Stromal cell of bone marrow (primary cell): ENCODE measurements at regions not wholly inside any gene's neighbourhood (a gene's known extent, or its start where the extent isn't known, plus 50 kb on each side); places are given as distances from the start of the nearest gene placed in this dataset.
"Not testable (repeated sequence)": the region's sequence is repeated elsewhere in the genome, so short reads cannot be mapped to it uniquely, and the experiment has no call there.

Experiments used
- DNase-seq: peaks from one replicate; pipeline ENCODE4 v3.0.0-alpha.2; 2012; ENCODE audit warnings: low read depth

DNA sequence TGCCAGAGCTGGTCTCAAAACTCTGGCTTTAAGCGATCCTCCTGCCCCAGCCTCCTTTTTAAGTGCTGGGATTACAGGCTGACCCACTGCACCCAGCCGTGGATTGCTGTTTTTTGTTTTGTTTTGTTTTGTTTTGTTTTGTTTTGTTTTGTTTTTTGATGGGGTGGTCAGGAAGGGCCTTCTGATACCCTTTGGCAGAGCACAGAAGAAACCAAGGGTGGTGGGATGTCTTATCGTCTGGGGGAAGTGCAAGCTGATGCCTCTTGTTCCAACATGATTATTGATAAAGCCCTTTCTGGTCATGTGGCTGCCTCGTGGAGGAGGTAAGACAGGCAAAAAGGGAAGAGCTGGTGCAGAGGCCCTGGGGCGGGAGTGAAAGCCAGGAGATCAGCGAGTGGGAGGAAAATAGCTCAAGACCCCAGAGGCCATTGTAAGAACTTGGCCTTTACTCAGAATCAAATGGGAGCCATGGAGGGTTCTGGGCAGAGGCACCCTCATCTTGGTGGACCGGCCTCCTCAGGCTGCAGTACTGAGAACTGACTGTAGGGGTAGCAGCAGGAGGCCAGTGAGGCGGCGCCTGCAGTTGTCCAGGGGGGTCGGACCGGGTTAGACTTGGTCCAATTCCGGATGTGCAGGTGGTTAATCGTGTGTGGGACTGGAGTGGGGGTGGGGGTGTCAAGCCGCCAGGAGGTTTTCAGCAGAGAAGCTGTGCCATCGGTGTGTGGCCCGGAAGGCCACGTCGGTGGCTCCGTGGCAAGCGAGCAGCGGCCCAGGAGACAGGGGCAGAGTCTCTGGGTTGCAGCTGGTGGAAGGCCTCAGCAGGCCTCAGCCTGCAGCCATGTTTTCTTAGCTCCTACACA, 84.4 kb upstream of the GSE1 start:
- DNase-seq: no peak

DNA sequence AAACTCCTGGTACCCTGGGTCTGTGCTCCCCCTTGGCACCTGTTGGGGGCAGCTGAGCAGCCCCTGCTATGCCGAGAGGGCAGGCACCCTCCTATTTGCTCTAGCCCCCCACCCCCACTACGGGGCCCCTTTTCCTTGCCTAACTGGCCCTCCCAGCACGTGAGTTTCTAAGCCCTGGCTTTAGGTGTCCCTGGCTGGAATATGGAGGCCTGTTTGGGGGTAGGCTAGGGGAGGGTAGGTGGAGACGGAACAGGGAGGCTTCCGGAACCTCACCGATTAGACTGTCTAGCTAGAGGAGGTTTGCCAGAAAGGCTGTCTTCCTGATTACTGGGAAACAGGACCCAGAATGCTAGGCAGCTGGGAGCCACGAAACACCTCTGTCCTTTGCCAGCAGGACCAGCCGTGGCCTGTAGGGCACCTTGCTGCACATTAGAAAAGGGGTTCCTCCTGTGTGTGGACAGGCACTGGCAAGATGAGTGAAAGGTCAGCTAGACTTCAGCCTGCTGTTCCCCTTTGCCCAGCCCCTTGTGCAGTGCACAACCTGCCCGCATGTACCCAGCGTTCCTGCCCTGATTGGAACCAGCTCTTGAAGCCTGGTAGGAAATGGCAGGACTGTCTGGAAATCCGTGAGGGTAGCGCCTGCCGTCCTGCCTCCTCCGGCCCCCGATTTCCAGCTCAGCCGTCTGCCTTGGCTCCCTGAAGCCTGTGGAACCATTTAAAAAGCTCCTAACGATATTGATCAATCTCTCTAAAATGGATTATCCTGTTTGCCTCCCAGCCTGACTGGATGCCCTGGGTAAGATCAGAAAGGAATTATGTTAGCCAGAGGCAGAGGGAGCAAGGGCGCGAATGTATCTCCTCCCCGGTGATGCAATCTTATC, 83.4 kb upstream of the GSE1 start:
- DNase-seq: no peak

DNA sequence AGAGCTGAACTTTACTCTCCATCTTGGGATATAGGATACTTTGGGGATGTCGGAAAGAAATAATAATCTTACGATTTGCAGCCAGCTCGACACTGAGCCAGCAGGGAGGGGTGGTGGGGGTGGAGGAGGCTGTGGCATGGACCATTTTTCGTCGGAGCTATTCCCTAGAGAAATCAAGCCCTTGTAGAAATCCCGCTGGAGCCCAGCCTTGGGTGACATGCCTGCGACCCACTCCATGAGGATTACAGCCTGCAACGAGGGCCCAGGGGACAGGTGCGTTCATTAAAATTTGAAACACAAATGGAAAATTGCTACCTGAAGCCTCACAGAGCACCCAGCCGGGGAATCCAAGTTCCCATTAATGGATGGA, 82.8 kb upstream of the GSE1 start:
- no peak for DNase-seq

DNA sequence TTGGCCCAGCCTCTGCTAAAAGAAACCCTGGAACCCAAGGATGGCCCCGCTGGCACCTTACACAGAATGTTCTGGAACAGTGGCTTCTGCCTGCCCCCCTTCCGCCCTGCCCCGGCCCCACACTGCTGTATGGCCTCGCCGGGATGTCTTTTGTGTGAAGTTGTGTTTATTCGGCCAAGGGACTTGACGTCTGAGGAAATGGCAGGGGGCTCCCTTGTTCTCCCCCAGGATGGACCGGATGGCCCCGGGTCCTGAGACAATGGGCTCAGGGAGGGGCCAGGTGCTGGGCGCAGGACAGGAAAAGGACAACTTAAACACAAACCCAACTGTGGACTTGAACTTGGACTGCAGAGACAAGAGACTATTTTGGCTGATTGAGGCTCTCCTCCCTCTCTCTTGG, 81.6 kb upstream of the GSE1 start:
- DNase-seq: no peak

DNA sequence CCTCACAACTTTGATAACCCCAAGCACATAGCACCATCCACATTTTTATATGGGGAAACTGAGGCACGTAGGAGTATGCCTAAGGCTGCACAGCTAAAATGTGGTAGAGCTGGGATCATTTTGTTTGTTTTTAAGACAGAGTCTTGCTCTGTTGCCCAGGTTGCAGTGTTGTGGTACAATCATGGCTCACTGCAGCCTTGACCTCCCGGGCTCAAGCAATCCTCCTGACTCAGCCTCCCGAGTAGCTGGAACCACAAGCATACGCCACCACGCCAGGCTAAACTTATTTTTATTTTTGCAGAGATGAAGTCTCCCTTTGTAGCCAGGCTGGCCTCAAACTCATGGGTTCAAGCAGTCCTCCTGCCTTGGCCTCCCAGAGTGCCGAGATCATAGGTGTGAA, 81.0 kb upstream of the GSE1 start:
- no peak for DNase-seq

DNA sequence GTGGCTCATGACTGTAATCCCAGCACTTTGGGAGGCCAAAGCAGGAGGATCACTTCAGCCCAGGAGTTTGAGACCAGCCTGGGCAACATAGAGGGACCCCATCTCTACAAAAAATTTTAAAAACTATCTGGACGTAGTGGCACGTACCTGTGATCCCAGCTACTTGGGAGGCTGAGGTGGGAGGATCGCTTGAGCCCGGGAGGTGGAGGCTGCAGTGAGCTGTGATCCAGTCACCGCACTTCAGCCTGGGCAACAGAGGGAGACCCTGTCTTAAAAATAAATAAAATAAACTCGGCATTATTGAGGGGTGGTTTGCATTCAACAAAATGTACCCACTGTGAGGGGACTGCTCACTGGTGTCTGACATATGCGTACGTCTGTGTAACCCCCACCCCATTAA, 79.5 kb upstream of the GSE1 start:
- DNase-seq: not testable (repeated sequence)

DNA sequence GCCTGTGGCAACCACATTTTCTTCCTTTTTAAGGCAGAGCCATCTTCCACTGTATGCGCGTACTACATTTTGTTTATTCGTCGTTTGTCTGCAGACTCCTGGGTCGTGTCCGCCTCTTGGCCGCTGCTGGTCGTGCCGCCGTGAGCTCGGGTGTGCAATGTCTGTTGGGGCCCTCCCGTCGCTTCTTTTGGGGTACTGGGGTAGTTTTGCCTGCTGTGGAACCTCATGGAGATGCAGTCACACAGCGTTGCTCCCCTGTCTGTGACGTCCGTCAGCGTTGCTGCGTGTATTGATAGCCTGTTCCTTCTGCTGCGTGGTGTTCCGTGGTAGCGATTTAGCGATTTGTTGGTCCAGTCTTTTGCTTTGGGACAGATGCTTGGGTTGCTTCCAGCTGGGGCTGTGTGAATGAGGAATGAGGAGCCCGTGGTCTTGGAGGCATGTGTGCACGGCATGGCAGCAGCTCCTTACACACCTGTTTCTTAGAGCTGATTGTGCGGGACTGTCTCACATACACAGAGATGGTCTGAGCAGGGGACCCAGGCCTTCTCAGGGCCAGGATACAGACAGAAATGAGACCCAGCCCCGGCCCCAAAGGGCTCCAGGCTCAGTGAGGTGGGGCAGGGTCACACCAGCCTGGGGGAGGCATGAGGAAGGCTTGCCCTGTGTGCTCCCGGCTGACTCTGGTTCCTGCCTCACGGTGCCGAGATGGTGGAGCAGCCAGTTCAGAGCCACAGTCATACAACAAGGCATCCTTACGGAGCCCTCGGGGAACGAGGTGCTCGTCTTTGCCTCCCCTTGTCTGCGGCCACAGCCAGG, 78.4 kb upstream of the GSE1 start:
- DNase-seq: no peak

DNA sequence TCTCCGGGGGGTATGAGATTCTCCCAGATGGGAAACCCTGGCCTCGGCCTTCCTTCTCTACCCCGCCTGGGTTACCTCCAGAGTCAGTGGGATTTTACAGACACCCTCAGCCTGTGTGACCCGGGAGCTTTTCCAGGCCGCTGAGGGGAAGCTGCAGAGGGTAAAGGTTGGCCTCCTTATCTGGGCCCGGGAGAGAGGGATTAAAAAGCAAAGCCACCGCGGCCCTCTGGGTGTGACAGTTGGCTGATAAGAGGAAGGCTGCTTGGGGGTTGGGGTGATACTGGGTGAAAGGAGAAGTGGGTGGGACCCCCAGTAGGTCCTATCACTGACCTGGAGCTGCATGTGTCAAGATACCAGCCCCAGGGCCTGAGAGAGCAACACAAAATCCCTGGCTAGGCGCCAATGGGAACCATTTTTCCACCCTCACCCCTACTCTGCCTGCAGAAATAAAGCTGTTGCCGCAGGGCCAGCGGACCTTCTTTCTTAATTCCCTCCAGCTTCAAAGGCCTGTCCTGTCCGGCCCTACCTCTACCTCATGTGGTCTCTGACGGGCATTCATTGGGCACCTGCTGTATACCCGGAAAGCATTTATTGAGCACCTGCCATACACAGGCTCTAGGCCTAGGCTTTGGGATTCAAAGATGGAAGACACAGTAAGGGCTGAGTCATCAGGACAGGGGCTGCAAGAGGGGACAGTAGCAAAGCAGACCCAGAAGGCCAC, 77.6 kb upstream of the GSE1 start:
- DNase-seq: no peak

DNA sequence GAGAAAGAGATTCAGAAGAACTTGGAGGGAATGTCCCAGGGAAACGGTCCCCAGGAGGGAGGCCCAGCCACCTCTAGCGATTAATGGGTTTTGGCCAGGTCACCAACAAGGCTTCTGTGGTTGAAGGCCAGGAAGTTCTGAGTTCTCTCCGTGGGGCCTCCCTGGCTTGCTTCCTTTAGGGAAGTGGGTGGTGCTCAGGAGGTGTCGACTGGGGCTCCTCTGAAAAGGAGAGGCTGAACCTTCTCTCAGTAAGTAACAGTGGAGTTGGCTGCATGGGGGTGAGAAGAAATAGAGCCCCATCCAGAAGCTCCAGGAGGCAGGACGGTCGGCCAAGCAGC, 77.1 kb upstream of the GSE1 start:
- DNase-seq: no peak

DNA sequence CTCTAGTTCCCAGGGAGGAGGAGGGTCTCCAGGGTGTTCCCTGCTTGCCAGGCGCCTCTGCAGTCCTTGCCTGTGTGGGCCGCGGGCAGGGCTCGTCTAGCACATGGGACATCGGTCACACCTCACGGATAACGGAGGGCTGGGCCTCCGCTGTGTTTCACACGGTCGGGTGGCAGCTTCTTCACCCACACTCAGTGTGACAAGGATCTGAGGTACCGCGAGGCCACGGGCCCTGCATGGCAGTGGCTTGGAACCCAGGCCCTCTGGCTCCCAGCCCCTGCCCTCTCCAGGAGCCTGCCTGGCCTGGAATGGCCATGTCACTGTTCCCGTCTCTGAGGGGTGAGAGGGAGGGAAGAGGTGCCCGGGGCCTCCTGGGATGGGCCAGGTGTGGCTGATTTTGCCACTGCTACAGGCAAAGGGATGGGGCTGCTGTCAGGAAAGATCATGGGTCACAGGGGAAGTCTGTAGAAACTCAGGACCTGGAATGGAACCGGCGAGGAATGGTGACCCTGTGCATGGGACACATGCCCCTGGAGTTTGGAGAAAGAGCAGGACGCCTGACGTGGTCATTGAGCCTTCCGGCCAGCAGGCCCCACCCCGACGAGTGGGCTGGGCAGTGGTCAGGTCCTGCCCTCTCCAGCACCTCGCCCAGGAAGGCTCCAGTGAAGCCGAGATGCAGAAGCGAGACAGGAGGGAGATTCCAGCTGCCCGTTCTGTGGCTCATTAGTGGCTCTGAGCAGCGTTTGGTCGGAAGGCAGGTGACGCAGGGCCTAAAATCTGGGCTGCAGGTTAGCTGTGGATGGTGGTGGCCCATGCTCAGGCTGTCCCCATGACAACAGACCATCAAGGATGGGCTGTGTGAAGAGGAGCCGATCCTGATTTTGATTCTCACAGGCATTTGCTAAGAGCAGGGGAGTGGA, 76.5 kb upstream of the GSE1 start:
- no peak for DNase-seq

DNA sequence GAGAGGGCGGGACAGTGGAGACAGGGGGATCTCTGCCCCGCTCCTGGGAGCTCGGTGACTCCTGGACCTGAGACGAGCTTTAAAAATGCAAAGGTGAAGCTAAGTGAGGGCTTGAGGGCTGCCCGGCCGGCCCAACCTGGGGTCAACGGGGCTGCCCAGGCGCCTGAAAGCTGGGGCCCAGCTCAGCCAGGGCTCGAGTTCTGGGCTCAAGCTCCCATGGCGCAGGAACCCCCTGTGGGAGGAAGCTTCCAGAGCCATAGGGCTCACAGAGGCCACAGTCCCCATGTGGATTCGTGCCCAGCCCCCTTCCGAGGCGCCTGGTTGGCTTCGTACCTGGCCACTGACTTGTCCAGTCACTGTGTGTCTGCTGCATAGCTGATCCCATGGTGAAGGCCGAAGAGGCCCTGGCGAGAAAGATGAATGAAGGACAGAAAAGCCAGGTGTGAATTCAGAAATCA, 75.8 kb upstream of the GSE1 start:
- no peak for DNase-seq

DNA sequence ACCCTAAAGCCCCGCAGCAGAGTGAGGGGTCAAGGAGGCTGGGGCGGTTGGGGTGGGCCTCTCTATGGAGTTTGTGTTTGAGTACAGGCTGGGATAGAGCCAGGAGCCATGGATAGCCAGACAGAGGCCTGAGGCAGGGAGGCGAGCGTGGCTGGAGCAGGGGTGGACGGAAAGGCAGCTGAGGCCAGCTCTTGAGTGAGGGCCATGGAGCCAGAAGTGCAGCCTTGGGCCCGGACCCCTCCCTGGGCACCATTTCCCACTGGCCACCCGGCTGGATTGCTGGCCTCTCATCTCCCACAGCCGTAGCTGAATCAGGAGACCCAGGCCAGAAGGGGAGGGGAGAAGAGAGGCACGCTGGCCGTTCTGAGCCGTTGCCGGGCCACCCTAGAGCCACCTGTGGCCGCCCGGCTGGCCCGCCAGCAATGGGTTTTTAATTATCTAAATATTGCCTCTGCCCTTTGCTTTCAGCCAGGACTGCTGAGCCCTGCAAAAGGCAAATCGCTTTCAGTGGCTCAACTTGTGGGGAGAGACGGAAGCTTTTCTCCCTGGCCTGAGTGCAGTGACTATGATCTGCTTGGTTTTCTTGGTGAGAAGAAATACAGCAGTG, 75.2 kb upstream of the GSE1 start:
- DNase-seq: no peak

DNA sequence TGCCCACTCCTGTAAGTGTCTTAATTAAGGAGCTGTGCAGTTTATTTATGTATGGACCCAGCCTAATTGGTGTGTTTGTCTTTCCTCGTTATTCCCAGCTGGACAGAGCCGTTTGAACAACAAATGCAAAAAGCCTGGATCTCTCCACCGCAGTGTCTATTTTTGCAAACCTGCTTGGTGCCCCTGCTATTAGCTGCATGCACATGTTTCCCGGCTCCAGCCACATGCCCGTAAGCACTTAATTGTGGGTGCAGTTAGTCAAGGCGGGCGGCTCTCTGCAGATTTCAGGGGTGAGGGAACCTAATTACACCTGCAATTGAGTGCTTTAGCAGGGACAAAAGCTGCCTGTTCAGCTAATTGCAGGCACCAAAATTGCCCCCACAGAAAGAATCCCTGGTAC, 74.0 kb upstream of the GSE1 start:
- no peak for DNase-seq

DNA sequence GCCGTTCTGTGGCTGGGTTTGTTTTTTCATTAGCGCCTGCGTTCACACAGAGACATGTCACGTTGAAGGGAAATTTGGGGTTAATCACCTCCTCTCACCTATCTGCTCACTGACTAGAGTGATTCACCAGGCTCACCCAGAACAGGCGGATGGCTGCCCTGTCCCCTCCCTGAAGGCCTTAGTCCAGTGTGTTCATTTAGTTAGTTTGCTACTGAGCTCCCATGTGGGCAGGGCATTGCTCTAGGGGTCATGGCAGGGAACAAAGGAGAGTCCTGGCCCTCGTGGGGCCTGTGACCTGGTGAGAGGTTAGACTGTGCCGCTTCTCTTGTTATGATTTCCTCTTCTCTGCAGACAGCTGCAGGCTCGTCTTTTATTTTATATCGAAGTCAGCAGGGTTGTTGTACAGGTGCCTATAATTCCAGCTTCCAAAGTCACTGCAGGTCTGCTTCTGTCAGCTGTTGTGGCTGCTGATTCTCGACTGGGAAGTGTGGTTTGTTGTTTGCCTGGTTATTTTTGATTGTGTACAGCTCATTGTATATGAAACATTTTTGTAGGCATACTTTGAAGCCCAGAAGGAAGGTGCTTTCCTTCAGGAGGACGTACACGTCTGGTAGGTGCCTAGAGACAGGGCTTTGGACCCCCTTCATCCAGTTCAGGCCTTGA, 73.4 kb upstream of the GSE1 start:
- DNase-seq: no peak

DNA sequence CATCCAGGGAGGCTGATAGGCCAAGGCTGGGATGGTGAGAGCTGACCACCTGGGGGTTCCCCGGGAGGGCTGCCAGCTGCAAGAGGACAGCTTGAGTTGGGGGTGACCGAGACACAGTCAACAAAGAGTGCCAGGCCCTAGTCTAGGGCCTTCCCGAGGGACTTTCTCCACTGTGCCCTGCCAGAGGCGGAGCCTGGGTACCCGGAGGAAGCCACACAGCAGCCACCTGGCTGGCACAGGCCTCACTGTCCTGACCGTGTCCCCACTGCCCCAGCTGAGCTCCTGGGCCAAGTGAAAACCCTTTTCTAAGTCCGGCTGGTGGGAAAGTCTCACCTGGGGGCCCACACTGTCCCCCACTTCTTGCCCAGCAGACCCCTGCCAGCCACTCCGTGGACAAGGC, 71.9 kb upstream of the GSE1 start:
- no peak for DNase-seq

DNA sequence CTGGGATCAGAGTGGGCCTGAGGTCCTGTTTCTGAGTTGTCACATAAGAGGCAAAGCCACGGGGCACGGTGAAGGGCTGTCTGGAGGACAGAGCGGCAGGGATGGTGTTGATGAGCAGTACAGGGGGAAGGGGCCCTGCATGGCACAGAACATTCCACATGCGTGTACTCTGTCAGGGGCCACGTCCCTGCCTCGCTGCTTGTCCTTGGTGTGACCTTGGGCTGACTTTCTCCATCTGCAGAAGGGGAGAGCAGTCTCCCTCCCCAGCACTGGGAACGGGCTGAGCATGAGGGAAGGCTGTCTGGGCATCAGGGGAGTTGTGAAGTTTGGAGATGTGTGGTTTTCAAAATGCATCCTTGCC, 71.5 kb upstream of the GSE1 start:
- no peak for DNase-seq

DNA sequence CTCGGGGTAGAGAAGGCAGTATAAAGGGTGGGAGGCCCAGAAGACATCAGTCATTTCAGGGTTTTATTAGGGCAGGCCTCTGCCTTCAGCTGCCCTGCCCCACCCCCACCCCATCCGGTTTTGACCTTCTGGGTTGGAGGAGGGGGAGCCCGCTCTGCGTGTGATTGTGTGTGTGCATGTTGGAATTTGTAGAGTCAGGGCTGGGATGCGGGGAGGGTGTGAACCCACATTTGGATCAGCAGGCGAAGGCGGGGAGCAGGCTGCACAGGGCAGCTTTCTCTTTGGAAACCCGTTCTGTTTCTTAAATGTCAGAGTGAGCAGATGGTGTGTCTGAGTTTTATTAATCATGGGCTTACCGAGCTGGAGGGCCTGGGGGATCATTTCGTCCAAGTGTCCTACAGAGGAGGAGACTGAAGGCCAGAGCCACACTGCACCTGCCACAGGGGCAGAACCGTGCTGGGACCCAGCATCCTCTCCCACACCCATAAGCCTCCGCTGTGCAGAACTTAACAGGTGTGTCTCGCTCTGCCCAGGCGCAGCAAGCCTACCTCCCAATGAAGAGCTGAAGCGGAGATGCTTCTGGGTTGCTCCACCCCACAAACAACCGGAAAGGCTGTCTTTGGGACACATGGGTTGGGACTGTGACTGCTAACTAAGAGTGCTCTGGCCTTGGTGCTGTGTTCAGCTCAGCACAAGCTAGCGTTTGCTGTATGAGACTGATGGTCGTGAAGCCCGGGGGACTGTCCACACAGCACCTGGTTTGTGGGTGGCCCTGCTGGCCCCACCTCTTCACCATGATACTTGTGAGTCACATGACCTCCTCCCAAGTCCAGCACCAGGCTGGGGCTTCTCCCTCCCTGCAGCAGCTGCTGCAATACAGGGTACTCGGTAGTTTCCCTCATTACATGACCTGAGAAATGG, 70.9 kb upstream of the GSE1 start:
- no peak for DNase-seq

DNA sequence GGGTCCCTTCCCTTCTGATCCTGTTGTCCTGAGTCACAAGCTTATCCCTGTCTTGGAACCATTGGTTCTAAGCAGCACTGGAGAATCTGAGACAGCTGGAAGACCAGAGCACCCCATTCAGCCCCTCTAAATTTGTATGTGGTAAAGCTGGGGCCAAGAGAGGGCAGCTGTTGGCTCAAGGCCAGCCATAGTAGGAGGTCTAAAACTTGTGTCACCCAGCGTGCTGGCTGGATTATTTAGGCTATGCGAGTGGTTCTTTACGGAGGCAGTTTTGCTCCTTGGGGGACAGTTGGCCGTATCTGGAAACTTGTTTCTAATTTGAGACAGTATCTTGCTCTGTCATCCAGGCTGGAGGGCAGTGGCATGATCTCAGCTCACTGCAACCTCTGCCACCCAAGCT, 69.6 kb upstream of the GSE1 start:
- DNase-seq: no peak

DNA sequence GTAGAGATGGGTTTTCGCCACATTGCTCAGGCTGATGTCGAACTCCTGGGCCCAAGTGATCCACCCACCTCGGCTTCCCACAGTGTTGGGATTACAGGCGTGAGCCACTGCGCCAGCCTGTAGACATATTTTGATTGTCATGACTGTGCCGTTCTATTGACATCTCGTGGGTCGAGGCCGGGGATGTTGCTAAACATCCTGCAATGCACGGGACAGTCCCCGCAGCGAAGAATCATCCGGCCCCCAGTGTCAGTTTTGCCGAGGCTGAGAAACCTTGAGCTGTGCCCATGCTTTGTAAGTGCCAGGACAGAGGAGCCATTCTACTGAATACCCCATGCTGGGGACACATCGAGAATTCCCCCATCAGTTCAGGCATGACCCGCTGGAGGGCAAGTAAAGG, 69.1 kb upstream of the GSE1 start:
- DNase-seq: no peak
